ENCODE measurements at regions not wholly inside any gene's neighbourhood (a gene's known extent, or its start where the extent isn't known, plus 50 kb on each side); places are given as distances from the start of the nearest gene placed in this dataset.

DNA sequence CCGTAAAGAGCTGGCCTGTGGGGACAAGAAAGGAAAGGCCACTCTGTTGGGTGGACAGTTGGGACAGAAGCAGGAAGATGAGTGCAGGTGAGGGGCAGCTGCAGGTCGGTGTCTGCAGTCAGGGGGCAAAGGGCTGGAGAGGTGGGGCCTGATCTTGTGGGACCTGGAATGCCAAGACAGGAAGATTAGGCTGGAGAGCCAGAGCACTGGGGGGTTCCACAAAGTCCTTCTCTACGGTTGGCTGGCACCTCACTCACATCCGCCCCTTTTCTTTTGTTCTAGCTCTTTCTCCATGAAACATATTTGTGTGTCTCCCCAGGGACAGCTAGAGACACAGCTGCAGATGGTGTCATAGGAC, 404.1 kb downstream of the PTPRU start:
- Histone ChIP-seq H3K27me3 (peaks cover 6% of the 10 kb centered on the region), H3K9me3 (no peaks in the 10 kb centered on the region), H3K4me3 (ENCODE audit: low read depth in 1 of 2, low read length in 1 of 2) (no peak overlapping the region), H3K27ac (no peak overlapping the region), H3K4me1 (ENCODE audit: control insufficient read depth in 1 of 2, insufficient read depth in 1 of 2, low read depth in 1 of 2, low read length in 1 of 2) (no peaks in the 10 kb centered on the region), H3K36me3 (no peaks in the 10 kb centered on the region)
- TF ChIP-seq, protein P1, sequence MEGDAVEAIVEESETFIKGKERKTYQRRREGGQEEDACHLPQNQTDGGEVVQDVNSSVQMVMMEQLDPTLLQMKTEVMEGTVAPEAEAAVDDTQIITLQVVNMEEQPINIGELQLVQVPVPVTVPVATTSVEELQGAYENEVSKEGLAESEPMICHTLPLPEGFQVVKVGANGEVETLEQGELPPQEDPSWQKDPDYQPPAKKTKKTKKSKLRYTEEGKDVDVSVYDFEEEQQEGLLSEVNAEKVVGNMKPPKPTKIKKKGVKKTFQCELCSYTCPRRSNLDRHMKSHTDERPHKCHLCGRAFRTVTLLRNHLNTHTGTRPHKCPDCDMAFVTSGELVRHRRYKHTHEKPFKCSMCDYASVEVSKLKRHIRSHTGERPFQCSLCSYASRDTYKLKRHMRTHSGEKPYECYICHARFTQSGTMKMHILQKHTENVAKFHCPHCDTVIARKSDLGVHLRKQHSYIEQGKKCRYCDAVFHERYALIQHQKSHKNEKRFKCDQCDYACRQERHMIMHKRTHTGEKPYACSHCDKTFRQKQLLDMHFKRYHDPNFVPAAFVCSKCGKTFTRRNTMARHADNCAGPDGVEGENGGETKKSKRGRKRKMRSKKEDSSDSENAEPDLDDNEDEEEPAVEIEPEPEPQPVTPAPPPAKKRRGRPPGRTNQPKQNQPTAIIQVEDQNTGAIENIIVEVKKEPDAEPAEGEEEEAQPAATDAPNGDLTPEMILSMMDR (IDR thresholded peaks at IDR 0.05), result no peak

DNA sequence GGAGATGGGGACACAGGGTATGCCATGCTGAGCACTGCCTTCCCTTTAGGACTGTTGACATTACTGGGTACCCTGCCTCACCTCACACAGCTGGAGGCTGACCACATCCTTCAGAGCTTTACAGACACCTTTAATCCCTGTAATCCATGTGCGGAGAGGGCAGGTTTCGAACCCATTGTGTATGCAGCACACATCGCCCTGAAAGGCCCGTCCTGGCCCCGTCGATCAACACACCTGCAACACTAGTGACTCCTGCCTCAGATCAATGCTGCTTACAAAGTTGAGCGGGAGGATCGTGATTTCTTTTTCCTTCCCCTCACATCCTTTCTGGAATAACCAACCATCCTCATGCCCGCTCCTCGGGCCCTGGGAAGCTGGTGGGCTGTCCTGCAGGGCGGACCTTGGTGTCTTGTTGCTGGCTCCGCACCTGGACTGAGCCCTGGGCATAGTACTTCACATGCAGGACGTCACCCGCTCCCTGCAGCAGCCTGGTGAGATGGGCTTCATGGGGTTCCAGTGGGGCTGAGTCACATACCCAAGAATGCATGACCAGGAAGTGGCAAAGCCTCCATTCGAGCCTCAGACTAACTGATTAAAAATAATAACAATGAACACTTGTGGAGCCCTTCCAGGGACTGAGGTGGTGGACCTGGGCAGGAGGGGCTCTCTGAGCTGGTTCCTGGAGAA, 403.6 kb downstream of the PTPRU start:
- no peaks in the 10 kb centered on the region for H3K9me3 ChIP-seq
- no peak overlapping the region for H3K4me3 ChIP-seq (ENCODE audit: low read depth in 1 of 2, low read length in 1 of 2)
- no peaks in the 10 kb centered on the region for H3K36me3 ChIP-seq
- TF ChIP-seq, protein P1 (IDR thresholded peaks at IDR 0.05), result no peak
- no peaks in the 10 kb centered on the region for H3K4me1 ChIP-seq (ENCODE audit: control insufficient read depth in 1 of 2, insufficient read depth in 1 of 2, low read depth in 1 of 2, low read length in 1 of 2)
- H3K27ac ChIP-seq, result no peak overlapping the region
- H3K27me3 ChIP-seq, result peaks cover 6% of the 10 kb centered on the region

DNA sequence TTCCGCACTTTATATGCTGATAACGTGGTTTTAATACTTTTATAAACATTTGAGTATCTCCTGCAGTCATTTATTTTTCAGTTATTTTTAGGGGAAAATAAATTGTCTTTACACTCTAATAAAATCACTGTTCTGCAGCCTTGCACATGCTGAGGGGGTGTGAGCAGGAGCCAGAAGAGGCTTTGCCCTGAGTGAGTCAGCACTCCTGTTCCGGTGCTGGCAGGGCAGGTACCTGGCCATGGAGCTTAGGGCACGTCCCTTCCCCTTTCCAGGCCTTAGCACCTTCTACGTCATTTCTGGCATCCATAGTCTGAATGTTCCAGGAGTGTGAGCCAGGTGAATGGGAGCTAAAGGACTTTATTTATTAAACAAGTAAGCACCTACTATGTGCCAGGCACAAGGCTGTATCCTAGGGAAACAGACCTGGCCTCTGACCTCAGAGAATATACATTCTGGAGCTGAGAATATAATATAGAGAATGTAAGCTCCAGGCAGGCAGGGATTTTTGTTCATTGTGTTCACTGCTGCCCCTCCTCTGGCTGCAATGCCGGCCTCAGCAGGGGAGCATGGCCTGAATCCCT, 402.9 kb downstream of the PTPRU start:
- Histone ChIP-seq H3K27ac (no peak overlapping the region), H3K27me3 (peaks cover under 1% of the 10 kb centered on the region)

DNA sequence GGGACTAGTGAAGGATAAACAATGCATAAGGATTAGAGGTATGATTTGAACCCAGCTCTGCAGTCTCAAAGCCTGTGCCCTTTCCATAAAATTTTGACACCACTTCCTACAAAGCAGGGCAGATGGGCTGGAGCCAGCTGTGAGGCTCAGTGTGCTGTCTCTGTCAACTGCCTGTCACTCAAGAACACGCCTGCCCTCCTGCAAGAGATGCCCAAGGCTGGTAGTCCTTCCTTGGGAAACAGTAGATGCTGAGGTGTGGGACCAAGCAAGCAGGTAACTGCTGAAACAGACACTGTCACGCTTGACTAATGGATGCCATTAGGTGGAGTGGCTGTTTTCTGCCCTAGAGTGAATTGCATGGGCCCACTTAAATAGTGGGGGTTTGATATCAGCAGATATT, 402.0 kb downstream of the PTPRU start:
- no peak overlapping the region for H3K4me3 ChIP-seq (ENCODE audit: low read depth in 1 of 2, low read length in 1 of 2)
- H3K36me3 ChIP-seq, result no peaks in the 10 kb centered on the region
- TF ChIP-seq, protein P1 (IDR thresholded peaks at IDR 0.05), result no peak

More for the DNA sequence above, 402.9 kb downstream of the PTPRU start:
- Histone ChIP-seq H3K4me3 (ENCODE audit: low read depth in 1 of 2, low read length in 1 of 2) (no peak overlapping the region), H3K9me3 (no peaks in the 10 kb centered on the region), H3K36me3 (no peaks in the 10 kb centered on the region), H3K4me1 (ENCODE audit: control insufficient read depth in 1 of 2, insufficient read depth in 1 of 2, low read depth in 1 of 2, low read length in 1 of 2) (no peaks in the 10 kb centered on the region)
- TF ChIP-seq, protein P1 (IDR thresholded peaks at IDR 0.05), result no peak

DNA sequence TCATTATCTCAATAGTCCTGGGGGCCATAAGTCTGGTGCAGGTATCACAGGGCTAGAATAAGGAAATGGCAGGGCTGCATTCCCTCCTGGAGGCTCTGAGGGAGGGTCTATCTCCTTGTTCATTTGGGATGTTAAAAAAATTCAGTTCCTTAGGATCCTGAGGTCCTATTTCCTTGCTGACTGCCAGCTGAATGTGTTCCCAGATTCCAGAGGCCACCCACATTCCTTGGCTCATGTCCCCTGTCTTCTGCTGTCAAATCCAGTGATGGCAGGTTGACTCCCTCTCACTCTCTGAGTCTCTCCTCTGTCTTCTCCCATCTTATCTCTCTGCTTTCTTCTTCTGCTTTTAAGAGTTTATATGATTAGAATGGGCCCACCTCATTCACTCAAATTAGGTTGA, 400.6 kb downstream of the PTPRU start:
- no peak overlapping the region for H3K27ac ChIP-seq
- H3K4me3 ChIP-seq (ENCODE audit: low read depth in 1 of 2, low read length in 1 of 2), result no peak overlapping the region
- TF ChIP-seq, protein P1 (IDR thresholded peaks at IDR 0.05), result no peak
- H3K9me3 ChIP-seq, result no peaks in the 10 kb centered on the region
- H3K4me1 ChIP-seq (ENCODE audit: control insufficient read depth in 1 of 2, insufficient read depth in 1 of 2, low read depth in 1 of 2, low read length in 1 of 2), result no peaks in the 10 kb centered on the region
- no peaks in the 10 kb centered on the region for H3K36me3 ChIP-seq
- no peaks in the 10 kb centered on the region for H3K27me3 ChIP-seq

More for the DNA sequence above, 402.0 kb downstream of the PTPRU start:
- Histone ChIP-seq H3K9me3 (no peaks in the 10 kb centered on the region), H3K27ac (no peak overlapping the region), H3K27me3 (no peaks in the 10 kb centered on the region), H3K4me1 (ENCODE audit: control insufficient read depth in 1 of 2, insufficient read depth in 1 of 2, low read depth in 1 of 2, low read length in 1 of 2) (no peaks in the 10 kb centered on the region)
